Glutamatergic neuron (in vitro differentiated cells): ENCODE measurements at regions not wholly inside any gene's neighbourhood (a gene's known extent, or its start where the extent isn't known, plus 50 kb on each side); places are given as distances from the start of the nearest gene placed in this dataset.

ENCODE experiments used
- DNase-seq: peaks from one replicate; pipeline ENCODE4 v3.0.0; 2022
- H3K27ac Mint-ChIP-seq: one replicate; pipeline ENCODE4 v1.8.0; 2020; ENCODE audit warnings: mild to moderate bottlenecking, mixed read lengths, inconsistent platforms; ENCODE audit not compliant: unreplicated experiment
- H3K27me3 Mint-ChIP-seq: one replicate; pipeline ENCODE4 v1.8.0; 2020; ENCODE audit warnings: mild to moderate bottlenecking, moderate library complexity, mixed read lengths, inconsistent platforms; ENCODE audit not compliant: unreplicated experiment
- H3K36me3 Mint-ChIP-seq: one replicate; pipeline ENCODE4 v1.8.0; 2020; ENCODE audit warnings: mild to moderate bottlenecking, mixed read lengths, inconsistent platforms; ENCODE audit not compliant: unreplicated experiment
- H3K4me1 Mint-ChIP-seq: one replicate; pipeline ENCODE4 v1.8.0; 2020; ENCODE audit warnings: mild to moderate bottlenecking, low read depth, mixed read lengths, inconsistent platforms; ENCODE audit not compliant: unreplicated experiment
- H3K4me3 Mint-ChIP-seq: one replicate; pipeline ENCODE4 v1.8.0; 2020; ENCODE audit warnings: mild to moderate bottlenecking, mixed read lengths, inconsistent platforms; ENCODE audit not compliant: unreplicated experiment
- H3K9me3 Mint-ChIP-seq: one replicate; pipeline ENCODE4 v1.8.0; 2020; ENCODE audit warnings: mild to moderate bottlenecking, moderate library complexity, mixed read lengths, inconsistent platforms; ENCODE audit not compliant: unreplicated experiment
- TF ChIP-seq, protein P1 (sequence below): fragments of 200-600 bp; sonication (generic); IDR thresholded peaks from one replicate; pipeline ENCODE4 v1.5.0; 2021; ENCODE audit not compliant: partially characterized antibody, unreplicated experiment

DNA sequence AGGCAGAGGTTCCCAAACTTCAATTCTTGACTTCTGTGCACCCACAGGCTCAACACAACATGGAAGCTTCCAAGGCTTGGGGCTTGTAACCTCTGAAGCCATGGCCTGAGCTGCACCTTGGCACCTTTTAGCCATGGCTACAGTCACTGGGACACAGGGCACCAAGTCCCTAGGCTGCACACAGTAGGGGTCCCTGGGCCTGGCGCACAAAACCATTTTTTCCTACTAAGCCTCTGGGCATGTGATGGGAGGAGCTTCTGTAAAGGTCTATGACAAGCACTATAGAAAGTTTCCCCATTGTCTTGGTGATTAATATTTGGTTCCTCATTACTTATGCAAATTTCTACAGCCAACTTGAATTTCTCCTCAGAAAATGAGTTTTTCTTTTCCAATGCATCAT is 420.9 kb upstream of the GRM3 start:
- Mint-ChIP-seq H3K4me3 (no peak overlapping the region), H3K36me3 (peaks cover 6% of the 10 kb centered on the region), H3K27me3 (no peaks in the 10 kb centered on the region), H3K27ac (no peak overlapping the region), H3K4me1 (no peaks in the 10 kb centered on the region), H3K9me3 (peaks cover 4% of the 10 kb centered on the region)
- TF ChIP-seq, protein P1, sequence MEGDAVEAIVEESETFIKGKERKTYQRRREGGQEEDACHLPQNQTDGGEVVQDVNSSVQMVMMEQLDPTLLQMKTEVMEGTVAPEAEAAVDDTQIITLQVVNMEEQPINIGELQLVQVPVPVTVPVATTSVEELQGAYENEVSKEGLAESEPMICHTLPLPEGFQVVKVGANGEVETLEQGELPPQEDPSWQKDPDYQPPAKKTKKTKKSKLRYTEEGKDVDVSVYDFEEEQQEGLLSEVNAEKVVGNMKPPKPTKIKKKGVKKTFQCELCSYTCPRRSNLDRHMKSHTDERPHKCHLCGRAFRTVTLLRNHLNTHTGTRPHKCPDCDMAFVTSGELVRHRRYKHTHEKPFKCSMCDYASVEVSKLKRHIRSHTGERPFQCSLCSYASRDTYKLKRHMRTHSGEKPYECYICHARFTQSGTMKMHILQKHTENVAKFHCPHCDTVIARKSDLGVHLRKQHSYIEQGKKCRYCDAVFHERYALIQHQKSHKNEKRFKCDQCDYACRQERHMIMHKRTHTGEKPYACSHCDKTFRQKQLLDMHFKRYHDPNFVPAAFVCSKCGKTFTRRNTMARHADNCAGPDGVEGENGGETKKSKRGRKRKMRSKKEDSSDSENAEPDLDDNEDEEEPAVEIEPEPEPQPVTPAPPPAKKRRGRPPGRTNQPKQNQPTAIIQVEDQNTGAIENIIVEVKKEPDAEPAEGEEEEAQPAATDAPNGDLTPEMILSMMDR: no peak
- no peak for DNase-seq

DNA sequence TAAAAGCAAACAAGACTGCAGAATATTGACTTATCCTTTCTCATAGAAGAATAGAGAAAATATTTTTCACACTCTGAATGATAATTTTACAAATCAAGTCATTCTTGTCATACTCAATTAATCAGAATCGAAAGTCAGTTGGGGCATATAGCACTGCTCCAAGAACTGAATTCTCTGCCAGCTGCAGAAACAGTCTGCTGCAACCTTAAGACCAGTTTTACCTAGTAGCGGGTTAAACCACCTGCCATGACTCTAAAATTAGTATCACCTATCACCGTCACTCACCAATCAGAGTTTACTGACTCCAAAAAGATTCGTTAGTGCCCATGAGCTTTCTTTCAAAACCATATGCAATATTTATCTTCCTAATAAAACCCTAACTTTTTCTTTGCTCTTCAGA is 429.0 kb upstream of the GRM3 start:
- Mint-ChIP-seq H3K27ac (no peak overlapping the region), H3K9me3 (no peaks in the 10 kb centered on the region), H3K36me3 (no peaks in the 10 kb centered on the region), H3K4me3 (no peak overlapping the region), H3K4me1 (peaks cover 3% of the 10 kb centered on the region), H3K27me3 (no peaks in the 10 kb centered on the region)
- TF ChIP-seq, protein P1: no peak
- DNase-seq: no peak

DNA sequence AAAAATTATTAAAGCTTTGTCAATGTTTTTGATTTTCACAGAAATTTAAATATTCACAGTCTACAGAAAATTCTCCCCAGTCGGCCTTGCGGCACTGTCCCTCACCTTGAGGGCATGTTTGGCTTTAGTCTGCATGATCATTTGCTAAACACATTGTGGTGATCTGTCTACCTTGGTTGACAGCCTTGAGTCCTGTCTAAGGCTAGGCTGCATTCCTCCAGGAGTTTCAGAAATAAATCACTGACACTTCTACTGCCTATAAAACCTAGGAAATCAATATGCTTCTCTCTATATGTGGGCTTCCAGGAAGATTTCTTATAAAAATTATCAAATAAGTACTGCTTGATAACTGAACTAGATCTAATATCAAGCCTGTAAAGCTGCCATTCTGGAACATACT is 430.7 kb upstream of the GRM3 start:
- H3K4me3 Mint-ChIP-seq: no peak overlapping the region
- TF ChIP-seq, protein P1: no peak
- no peaks in the 10 kb centered on the region for H3K27me3 Mint-ChIP-seq
- no peaks in the 10 kb centered on the region for H3K36me3 Mint-ChIP-seq
- DNase-seq: no peak
- no peaks in the 10 kb centered on the region for H3K9me3 Mint-ChIP-seq
- no peak overlapping the region for H3K27ac Mint-ChIP-seq
- peaks cover 3% of the 10 kb centered on the region for H3K4me1 Mint-ChIP-seq

DNA sequence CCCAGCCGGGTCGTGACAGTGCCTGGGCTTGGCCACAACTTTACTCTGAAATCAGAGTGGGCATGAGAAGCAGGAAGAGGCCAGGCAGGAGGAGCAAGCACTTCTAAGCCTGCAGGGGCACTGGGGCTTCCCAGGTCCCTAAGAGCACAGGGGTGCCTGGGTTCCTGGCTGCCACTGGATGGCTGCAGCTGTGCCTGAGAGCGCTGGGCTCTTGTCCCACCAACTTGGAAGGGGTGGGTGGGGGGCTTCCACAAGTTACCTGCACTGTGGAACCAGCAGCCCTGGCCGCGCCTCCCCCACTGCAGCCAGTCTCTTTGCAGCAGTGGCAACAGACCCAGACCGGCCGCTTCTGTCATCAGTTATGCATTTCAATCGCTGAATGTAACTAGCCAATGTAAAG is 434.7 kb upstream of the GRM3 start:
- no peaks in the 10 kb centered on the region for H3K36me3 Mint-ChIP-seq
- no peak for DNase-seq
- peaks cover 3% of the 10 kb centered on the region for H3K4me1 Mint-ChIP-seq
- H3K9me3 Mint-ChIP-seq: no peaks in the 10 kb centered on the region
- H3K4me3 Mint-ChIP-seq: no peak overlapping the region
- TF ChIP-seq, protein P1: no peak
- no peak overlapping the region for H3K27ac Mint-ChIP-seq
- H3K27me3 Mint-ChIP-seq: no peaks in the 10 kb centered on the region

DNA sequence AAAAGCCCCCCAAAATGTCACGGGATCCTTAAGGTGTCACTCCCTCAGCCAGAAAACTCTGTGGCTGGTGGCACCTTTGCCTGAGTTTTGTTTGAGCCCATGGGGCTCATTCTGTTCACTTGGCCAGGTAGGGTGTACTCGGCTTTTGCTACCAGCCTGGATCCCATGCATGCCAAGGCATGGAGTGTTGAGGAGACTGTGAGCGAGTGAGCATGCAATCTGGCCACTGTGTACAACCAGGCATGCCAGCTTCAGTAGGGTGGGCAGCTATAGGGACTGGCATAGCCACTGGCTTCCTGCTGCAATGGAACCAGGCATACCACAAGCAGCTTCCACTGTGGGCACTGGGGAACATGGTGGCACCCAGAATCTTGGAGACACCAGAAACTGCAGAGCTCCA is 436.0 kb upstream of the GRM3 start:
- TF ChIP-seq, protein P1: no peak
- H3K27me3 Mint-ChIP-seq: no peaks in the 10 kb centered on the region
- no peak overlapping the region for H3K4me3 Mint-ChIP-seq
- no peaks in the 10 kb centered on the region for H3K9me3 Mint-ChIP-seq
- H3K36me3 Mint-ChIP-seq: no peaks in the 10 kb centered on the region
- H3K27ac Mint-ChIP-seq: no peak overlapping the region
- no peak for DNase-seq
- no peaks in the 10 kb centered on the region for H3K4me1 Mint-ChIP-seq
